K562 (cell line): ENCODE measurements at regions not wholly inside any gene's neighbourhood (a gene's known extent, or its start where the extent isn't known, plus 50 kb on each side); places are given as distances from the start of the nearest gene placed in this dataset.

Experiments
- ATAC-seq: fragments of 200-7000 bp; cut with Tn5 transposase; 3 replicates; pipeline ENCODE4 v1.9.1; 2020; ENCODE audit warnings: moderate library complexity
- BruUV-seq: library from RNA; stranded (reverse); fragments of 400-500 nt; replicated peaks from 2 replicates; lab custom pipeline; 2021; lab: Mats Ljungman, UMichigan
- CTCF ChIA-PET: fragments of 300-600 bp; formaldehyde crosslinking; extraction: SDS; loops from one replicate; lab custom pipeline; 2021; ENCODE audit warnings: low intra/inter-chr PET ratio; lab: Yijun Ruan, JAX
- POLR2A ChIA-PET: fragments of 300-600, 350-650 bp; sonication (Branson Sonifier 250); formaldehyde crosslinking; extraction: SDS; loops from one replicate; lab custom pipeline; 2021; ENCODE audit warnings: antibody characterized with exemption, inconsistent platforms; lab: Yijun Ruan, JAX
- DNase-seq, 4 experiments: peaks; one replicate each; pipeline versions ENCODE4 v3.0.0 to v3.0.0-alpha.2; 2011 to 2018; ENCODE audit warnings: low spot score in 3 of 4, mixed read lengths in 3 of 4; ENCODE audit errors: extremely low read depth in 1 of 4
- FAIRE-seq: peaks from 2 replicates; lab custom pipeline; 2011; peaks lifted over from hg19 to GRCh38; lab: Jason Lieb, UNC
- H2AFZ ChIP-seq: 2 replicates; pipeline ENCODE4 v1.6.0; 2011; ENCODE audit warnings: low read depth, low read length, control low read depth, inconsistent platforms
- H3K27ac ChIP-seq: fragments of 200-600 bp; 3 replicates; pipeline ENCODE4 v1.8.0; 2011; ENCODE audit warnings: low read depth, mild to moderate bottlenecking, control low read depth, inconsistent platforms, low read length, moderate library complexity, mixed read lengths; ENCODE audit errors: extremely low read depth
- H3K27me3 ChIP-seq, 2 experiments: fragments of 300-600 bp in 1 of 2; 2 replicates in 1 of 2; 3 replicates in 1 of 2; pipeline versions ENCODE4 v1.6.0 to v1.8.0; 2011; ENCODE audit warnings: inconsistent platforms in 2 of 2, low read length in 2 of 2, mild to moderate bottlenecking in 1 of 2, mixed read lengths in 1 of 2, moderate library complexity in 1 of 2; ENCODE audit not compliant: control insufficient read depth in 2 of 2, insufficient read depth in 2 of 2
- H3K36me3 ChIP-seq: fragments of 300-600 bp; 3 replicates; pipeline ENCODE4 v1.8.0; 2011; ENCODE audit warnings: mild to moderate bottlenecking, low read length, inconsistent platforms; ENCODE audit not compliant: control insufficient read depth, insufficient read depth
- H3K4me1 ChIP-seq, 2 experiments: fragments of 200-600 bp in 1 of 2; replicated peaks in 1 of 2; 2 replicates in 1 of 2; 3 replicates in 1 of 2; pipeline versions ENCODE4 v1.5.1 to v1.8.0; 2011; ENCODE audit warnings: inconsistent platforms in 2 of 2, low read length in 2 of 2, mild to moderate bottlenecking in 1 of 2, mixed read lengths in 1 of 2, moderate library complexity in 1 of 2; ENCODE audit not compliant: control insufficient read depth in 2 of 2, insufficient read depth in 2 of 2
- H3K4me2 ChIP-seq: 2 replicates; pipeline ENCODE4 v1.6.1; 2011; ENCODE audit warnings: low read length, control low read depth, inconsistent platforms, mixed read lengths; ENCODE audit not compliant: insufficient read depth
- H3K4me3 ChIP-seq: fragments of 200-600 bp; sonication (generic), shearing (Covaris generic); 2 replicates; pipeline ENCODE4 v1.5.1; 2016; ENCODE audit warnings: control low read depth, inconsistent platforms
- H3K79me2 ChIP-seq: fragments of 200-600 bp; 3 replicates; pipeline ENCODE4 v1.8.0; 2011; ENCODE audit warnings: low read length, inconsistent platforms; ENCODE audit not compliant: control insufficient read depth, insufficient read depth
- H3K9ac ChIP-seq, 2 experiments: 2 replicates each; pipeline versions ENCODE4 v1.6.0 to v1.6.1; 2011; ENCODE audit warnings: low read depth in 2 of 2, low read length in 2 of 2, control low read depth in 1 of 2, inconsistent platforms in 1 of 2, mild to moderate bottlenecking in 1 of 2, mixed read lengths in 1 of 2; ENCODE audit not compliant: insufficient read depth in 1 of 2
- H3K9me1 ChIP-seq: one replicate; pipeline ENCODE4 v1.6.0; 2011; ENCODE audit warnings: inconsistent platforms, mild to moderate bottlenecking, low read length, moderate library complexity; ENCODE audit not compliant: control insufficient read depth, insufficient read depth
- H3K9me3 ChIP-seq: replicated peaks from 2 replicates; pipeline ENCODE4 v1.5.1; 2011; ENCODE audit warnings: low read depth, low read length, inconsistent platforms; ENCODE audit not compliant: control insufficient read depth, insufficient read depth
- H4K20me1 ChIP-seq: replicated peaks from 2 replicates; pipeline ENCODE4 v1.6.1; 2011; ENCODE audit warnings: low read length, inconsistent platforms, mixed read lengths; ENCODE audit not compliant: control insufficient read depth, insufficient read depth
- KHSRP ChIP-seq: fragments of 450-650 bp; IDR thresholded peaks from 2 replicates; pipeline ENCODE4 v1.6.1; 2017
- NFATC3 ChIP-seq: fragments of 450-650 bp; IDR thresholded peaks from 2 replicates; pipeline ENCODE4 v1.6.1; 2017; ENCODE audit warnings: mild to moderate bottlenecking
- SRSF9 ChIP-seq: fragments of 200-400 bp; formaldehyde crosslinking; IDR thresholded peaks from 2 replicates; pipeline ENCODE4 v1.6.1; 2017; ENCODE audit warnings: low read depth, low read length, borderline replicate concordance
- TCFL5 ChIP-seq: fragments of 250-450 bp; sonication (Bioruptor Pico); conservative IDR thresholded peaks from 2 replicates; pipeline ENCODE4 v1.6.1; 2021; ENCODE audit warnings: mild to moderate bottlenecking, moderate library complexity, matching md5 sums
- TEAD1 ChIP-seq, 2 experiments: fragments of 450-650 bp in 1 of 2; sonication (generic) in 1 of 2; formaldehyde crosslinking; IDR thresholded peaks; 2 replicates each; pipeline versions ENCODE4 v1.4.0 to v1.8.0; 2020 to 2022; ENCODE audit warnings: mild to moderate bottlenecking in 2 of 2, missing genetic modification reagents in 1 of 2
- TEAD2 ChIP-seq: fragments of 450-650 bp; IDR thresholded peaks from 2 replicates; pipeline ENCODE4 v1.6.1; 2016; ENCODE audit warnings: missing genetic modification characterization, control low read depth, missing compliant biosample characterization
- ZNF217 ChIP-seq: sonication (generic); formaldehyde crosslinking; IDR thresholded peaks from 2 replicates; pipeline ENCODE4 v1.8.0; 2022; ENCODE audit warnings: mild to moderate bottlenecking, missing genetic modification reagents
- ZNF347 ChIP-seq: fragments of 450-650 bp; formaldehyde crosslinking; IDR thresholded peaks from 2 replicates; pipeline ENCODE4 v1.4.0; 2020; ENCODE audit warnings: low read depth, mild to moderate bottlenecking, moderate library complexity
- WGBS: fragments of 100-300 bp; shearing (Covaris generic); methylation state at CpG from one replicate; pipeline ENCODE4 v1.1.6; 2016; ENCODE audit warnings: low coverage, mixed read lengths; ENCODE audit not compliant: insufficient coverage; ENCODE audit errors: missing lambda C conversion rate; 5-methylcytosine and 5-hydroxymethylcytosine counted together
- in situ Hi-C: fragments of 300-500 bp; cut with MboI; formaldehyde crosslinking; loops from 4 replicates; pipeline ENCODE4 v1.15.0; 2018; ENCODE audit warnings: inconsistent platforms, mixed read lengths
- intact Hi-C: fragments of 100-400 bp; cut with micrococcal nuclease; formaldehyde crosslinking; loops from 2 replicates; pipeline ENCODE4 v1.14.2; 2022
- TF ChIP-seq, protein P1 (sequence below): fragments of 450-650 bp; IDR thresholded peaks from 2 replicates; pipeline ENCODE4 v1.6.1; 2018; ENCODE audit not compliant: partially characterized antibody

DNA sequence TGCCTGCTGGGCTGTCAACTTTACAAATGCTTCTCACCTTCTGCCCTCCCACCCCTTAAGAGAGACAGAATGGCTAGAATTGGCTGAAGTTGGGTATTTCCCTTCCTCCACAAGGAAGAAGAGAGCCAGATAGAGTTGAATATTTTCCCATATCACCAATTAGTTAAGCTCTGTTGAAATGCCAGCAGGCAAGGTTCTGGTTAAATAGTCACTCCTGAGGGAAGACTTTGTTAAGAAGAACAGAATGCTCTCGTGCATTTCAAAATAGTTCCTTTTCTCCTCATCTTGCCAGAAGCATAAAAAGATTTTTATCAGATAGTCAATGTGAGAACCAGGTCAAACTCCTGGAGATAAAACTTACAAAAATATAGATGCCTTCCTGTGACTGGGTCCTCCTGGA lies 2857.0 kb upstream of the PCDH20 start:
- Histone ChIP-seq H4K20me1 (no peaks in the 10 kb centered on the region), H3K36me3 (no peaks in the 10 kb centered on the region), H3K9me1 (no peaks in the 10 kb centered on the region), H3K9ac (no peak overlapping the region)
- 0% methylated on average over 1 of the region's 1 CpG for WGBS
- in situ Hi-C loops (no loop called here), intact Hi-C loops (no loop called here)
- DNase-seq (no peak), FAIRE-seq (no peak), ATAC-seq (no peak)
- POLR2A ChIA-PET = no interaction called here
- BruUV-seq = no TSS peak
- TF ChIP-seq TCFL5 (CRISPR knock-in tag) (no peak), TEAD2 (no peak), NFATC3 (no peak), ZNF347 (no peak), TEAD1 (CRISPR knock-in tag; IDR thresholded peaks at IDR 0.05) (no peak), SRSF9 (no peak), KHSRP (no peak), ZNF217 (CRISPR knock-in tag) (no peak)
- TF ChIP-seq, protein P1, sequence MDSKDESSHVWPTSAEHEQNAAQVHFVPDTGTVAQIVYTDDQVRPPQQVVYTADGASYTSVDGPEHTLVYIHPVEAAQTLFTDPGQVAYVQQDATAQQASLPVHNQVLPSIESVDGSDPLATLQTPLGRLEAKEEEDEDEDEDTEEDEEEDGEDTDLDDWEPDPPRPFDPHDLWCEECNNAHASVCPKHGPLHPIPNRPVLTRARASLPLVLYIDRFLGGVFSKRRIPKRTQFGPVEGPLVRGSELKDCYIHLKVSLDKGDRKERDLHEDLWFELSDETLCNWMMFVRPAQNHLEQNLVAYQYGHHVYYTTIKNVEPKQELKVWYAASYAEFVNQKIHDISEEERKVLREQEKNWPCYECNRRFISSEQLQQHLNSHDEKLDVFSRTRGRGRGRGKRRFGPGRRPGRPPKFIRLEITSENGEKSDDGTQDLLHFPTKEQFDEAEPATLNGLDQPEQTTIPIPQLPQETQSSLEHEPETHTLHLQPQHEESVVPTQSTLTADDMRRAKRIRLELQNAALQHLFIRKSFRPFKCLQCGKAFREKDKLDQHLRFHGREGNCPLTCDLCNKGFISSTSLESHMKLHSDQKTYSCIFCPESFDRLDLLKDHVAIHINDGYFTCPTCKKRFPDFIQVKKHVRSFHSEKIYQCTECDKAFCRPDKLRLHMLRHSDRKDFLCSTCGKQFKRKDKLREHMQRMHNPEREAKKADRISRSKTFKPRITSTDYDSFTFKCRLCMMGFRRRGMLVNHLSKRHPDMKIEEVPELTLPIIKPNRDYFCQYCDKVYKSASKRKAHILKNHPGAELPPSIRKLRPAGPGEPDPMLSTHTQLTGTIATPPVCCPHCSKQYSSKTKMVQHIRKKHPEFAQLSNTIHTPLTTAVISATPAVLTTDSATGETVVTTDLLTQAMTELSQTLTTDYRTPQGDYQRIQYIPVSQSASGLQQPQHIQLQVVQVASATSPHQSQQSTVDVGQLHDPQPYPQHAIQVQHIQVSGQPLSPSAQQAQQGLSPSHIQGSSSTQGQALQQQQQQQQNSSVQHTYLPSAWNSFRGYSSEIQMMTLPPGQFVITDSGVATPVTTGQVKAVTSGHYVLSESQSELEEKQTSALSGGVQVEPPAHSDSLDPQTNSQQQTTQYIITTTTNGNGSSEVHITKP = no peak
- TF ChIP-seq, all 486 proteins: peak for 0
- H3K79me2 ChIP-seq = no peaks in the 10 kb centered on the region
- no peaks in the 10 kb centered on the region for H3K27me3 ChIP-seq
- H3K4me3 ChIP-seq = no peak overlapping the region
- no peak overlapping the region for H3K27ac ChIP-seq
- H3K4me1 ChIP-seq = no peaks in the 10 kb centered on the region
- H2AFZ ChIP-seq = 0 out of 2 replicates have a peak overlapping the region, but pooled peaks have one; percentile 9
- CTCF ChIA-PET = no interaction called here
- no peaks in the 10 kb centered on the region for H3K9me3 ChIP-seq
- H3K4me2 ChIP-seq = no peak overlapping the region
